Heart left ventricle (tissue), 16 donors: ENCODE measurements at regions not wholly inside any gene's neighbourhood (a gene's known extent, or its start where the extent isn't known, plus 50 kb on each side); places are given as distances from the start of the nearest gene placed in this dataset.

Source experiments
- ATAC-seq, 4 donors: fragments of 200-7000 bp; cut with Tn5 transposase; one replicate each; pipeline ENCODE4 v1.9.1; 2020 to 2022; ENCODE audit warnings: moderate library complexity in 4 of 4, mild to moderate bottlenecking in 3 of 4, moderate number of reproducible peaks in 1 of 4
- DNase-seq, 5 donors: peaks; one replicate each; pipeline ENCODE4 v3.0.0-alpha.2; 2020
- H3K27ac ChIP-seq, 12 donors: fragments of 200-600 bp; sonication (generic) in 4 of 12; one replicate each; pipeline versions ENCODE4 v1.5.0 to v1.8.0; 2016 to 2022; ENCODE audit warnings: mild to moderate bottlenecking in 2 of 12
- H3K27me3 ChIP-seq, 9 donors: fragments of 200-600 bp; sonication (generic) in 2 of 9; one replicate each; pipeline versions ENCODE4 v1.5.1 to v1.8.0; 2016 to 2022; ENCODE audit warnings: mild to moderate bottlenecking in 3 of 9
- H3K36me3 ChIP-seq, 9 donors: fragments of 200-600 bp; sonication (generic) in 2 of 9; one replicate each; pipeline versions ENCODE4 v1.5.0 to v1.8.0; 2018 to 2022; ENCODE audit warnings: mild to moderate bottlenecking in 2 of 9
- H3K4me1 ChIP-seq, 12 donors: fragments of 200-600 bp; sonication (generic) in 4 of 12; one replicate each; pipeline versions ENCODE4 v1.5.0 to v1.8.0; 2016 to 2022; ENCODE audit warnings: mild to moderate bottlenecking in 3 of 12
- H3K4me3 ChIP-seq, 12 donors: fragments of 200-600 bp; sonication (generic) in 4 of 12; one replicate each; pipeline versions ENCODE4 v1.5.0 to v1.8.0; 2017 to 2022; ENCODE audit warnings: mild to moderate bottlenecking in 9 of 12, moderate library complexity in 4 of 12
- H3K9me3 ChIP-seq, 12 donors: fragments of 200-600 bp; sonication (generic) in 4 of 12; one replicate each; pipeline versions ENCODE4 v1.5.0 to v1.8.0; 2016 to 2022; ENCODE audit warnings: mild to moderate bottlenecking in 1 of 12
- CTCF ChIP-seq, 12 donors: fragments of 200-600 bp; sonication (generic) in 4 of 12; IDR thresholded peaks; one replicate each; pipeline versions ENCODE4 v1.5.0 to v1.8.0; 2018 to 2022; ENCODE audit warnings: antibody characterized with exemption in 12 of 12, mild to moderate bottlenecking in 5 of 12
- POLR2A ChIP-seq, 2 donors: fragments of 450-650 bp; IDR thresholded peaks; one replicate each; pipeline ENCODE4 v1.6.1; 2017; ENCODE audit warnings: antibody characterized with exemption in 2 of 2, mild to moderate bottlenecking in 2 of 2, moderate library complexity in 2 of 2
- WGBS, 4 donors: extraction: QIAGEN DNeasy Blood & Tissue Kit in 2 of 4; methylation state at CpG; one replicate each; pipeline versions ENCODE4 v1.1.5 to v1.1.7; 2013 to 2018; 5-methylcytosine and 5-hydroxymethylcytosine counted together
- intact Hi-C, 10 donors: fragments of 100-400 bp; cut with DNase I; formaldehyde crosslinking; loops; one replicate each; pipeline versions ENCODE4 v1.11.1 to v1.14.2; 2022
- donor health status: ischemic (EF 13 %, LVEDD 7.1; RV severe dilation, severe dysfunction).
- donor health status: healthy with polysubstance abuse.
- donor health status: DM: no; HTN: yes; CAD: no.
- donor health status: DM: no; HTN: no; CAD: no.
- donor health status: ischemic (EF 25% LVEDD 6.9; RV normal size, moderate dysfunction).
- donor health status: ischemic (EF 25% LVEDD 5.7; RV mildly dilated, moderate dysfunction).
- donor health status: healthy.
- donor health status: DM: yes; HTN: yes; CAD: no.
- donor health status: ischemic (EF 35%, LVEDD 5.7; RV mildly dilated, moderate dysfunction).
- donor health status: nonischemic (EF 11% LVEDD 7.7; RV severe dilation, severe dysfunction).
- donor health status: DM: yes; HTN: yes; CAD: no.
- donor health status: PGD.
- donor health status: ischemic (EF 29% LVEDD 5.4; RV normal size, mild dysfunction).
- donor health status: nonischemic (EF 23%, LVEDD 6.1; RV moderate dilation, normal function).

DNA sequence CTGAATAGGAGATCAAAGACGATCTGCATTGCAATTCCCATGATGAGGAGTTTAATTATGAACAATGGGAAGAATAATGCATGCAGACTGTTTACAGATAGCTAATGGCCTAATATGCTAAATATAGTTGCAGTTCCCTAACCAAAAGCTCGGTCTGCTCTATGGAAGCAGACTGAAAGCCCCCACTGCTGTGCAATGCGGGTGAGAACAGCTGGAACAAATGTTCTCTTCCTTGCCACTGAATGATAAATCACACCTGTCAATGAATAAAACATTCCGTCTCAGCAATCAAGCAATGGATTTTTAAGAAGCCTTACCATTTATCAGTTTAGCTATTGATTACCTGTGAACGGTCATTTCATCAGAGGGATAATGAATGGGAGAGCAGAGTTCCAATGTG, 704.5 kb upstream of the RAB6C start:
- intact Hi-C loops = no loop called here

DNA sequence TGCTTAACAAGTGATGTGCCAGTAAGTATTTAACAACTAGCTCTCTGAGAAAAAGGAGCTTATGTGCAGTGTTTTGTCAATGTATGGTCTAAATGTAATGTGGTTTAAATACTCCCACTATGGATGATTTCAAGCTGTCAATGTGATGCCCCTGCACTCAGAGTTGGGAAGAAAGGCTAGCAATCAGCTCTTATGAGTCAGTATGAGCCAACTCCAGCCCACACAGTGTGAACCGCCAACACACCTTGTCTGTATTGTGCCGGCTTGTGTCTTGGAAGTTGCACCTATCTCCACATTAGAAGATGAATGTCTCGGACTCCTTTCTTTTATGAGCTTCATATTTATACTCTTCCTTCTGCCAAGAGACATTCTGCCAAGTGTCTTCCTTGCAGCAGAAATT, 703.8 kb upstream of the RAB6C start:
- H3K36me3 ChIP-seq = no peaks in the 10 kb centered on the region
- intact Hi-C loops = no loop called here
- H3K9me3 ChIP-seq = peaks cover 0 to 15% (median 0%) of the 10 kb centered on the region in 12 donors
- H3K4me1 ChIP-seq = no peaks in the 10 kb centered on the region
- TF ChIP-seq CTCF (IDR thresholded peaks at IDR 0.05) (no peak), POLR2A (IDR thresholded peaks at IDR 0.05) (no peak)
- WGBS, 4 donors = 89 to 94% (median 91%) methylated on average over 3 of the region's 3 CpGs
- no peaks in the 10 kb centered on the region for H3K27me3 ChIP-seq
- H3K4me3 ChIP-seq = no peak overlapping the region
- DNase-seq (no peak), ATAC-seq (no peak)
- H3K27ac ChIP-seq = no peak overlapping the region

More for the DNA sequence above, 704.5 kb upstream of the RAB6C start:
- Histone ChIP-seq H3K4me3 (no peak overlapping the region), H3K27ac (no peak overlapping the region), H3K4me1 (no peaks in the 10 kb centered on the region), H3K27me3 (no peaks in the 10 kb centered on the region), H3K36me3 (no peaks in the 10 kb centered on the region), H3K9me3 (peaks cover 0 to 23% (median 0%) of the 10 kb centered on the region in 12 donors)
- DNase-seq = no peak
- no peak for ATAC-seq
- WGBS, 4 donors = 59 to 68% (median 64%) methylated on average over 5 of the region's 5 CpGs
- TF ChIP-seq CTCF (IDR thresholded peaks at IDR 0.05) (no peak), POLR2A (IDR thresholded peaks at IDR 0.05) (no peak)

DNA sequence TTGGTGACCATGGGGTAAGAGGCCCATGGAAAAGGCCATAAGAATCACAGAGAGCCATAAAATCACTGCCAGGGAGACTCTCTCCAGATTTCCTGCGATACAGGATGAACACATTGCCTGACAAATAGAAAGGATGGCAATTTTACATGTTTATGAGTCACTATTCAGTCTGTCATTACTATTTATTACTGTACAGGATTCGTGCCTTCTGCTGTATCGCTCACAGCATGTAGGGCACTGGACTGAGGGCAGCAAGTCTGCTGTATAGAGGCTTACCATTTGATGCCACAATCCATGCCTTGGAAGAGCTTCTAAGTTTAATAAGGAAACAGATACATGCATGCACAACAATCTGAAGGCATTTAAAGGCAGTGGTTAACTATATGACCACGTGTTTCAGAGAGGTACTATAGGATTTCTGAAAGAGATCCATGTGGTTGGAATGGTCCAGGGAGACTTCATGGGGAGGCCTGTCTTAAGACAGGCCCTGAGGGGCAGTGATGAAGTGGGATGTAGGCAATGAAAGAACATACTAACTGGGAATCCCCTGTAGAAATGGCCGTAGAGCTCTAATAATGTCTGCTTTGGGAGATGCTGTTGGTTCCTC, 702.4 kb upstream of the RAB6C start:
- no peak for DNase-seq

GRCh38 chr2:129277585-129277981, 701.9 kb upstream of the RAB6C start:
- no peak overlapping the region for H3K27ac ChIP-seq
- no peaks in the 10 kb centered on the region for H3K4me1 ChIP-seq
- H3K4me3 ChIP-seq = no peak overlapping the region
- intact Hi-C loops = no loop called here
- no peaks in the 10 kb centered on the region for H3K36me3 ChIP-seq
- H3K27me3 ChIP-seq = no peaks in the 10 kb centered on the region
- peaks cover 0 to 8% (median 0%) of the 10 kb centered on the region in 12 donors for H3K9me3 ChIP-seq
- TF ChIP-seq CTCF (IDR thresholded peaks at IDR 0.05) (no peak), POLR2A (IDR thresholded peaks at IDR 0.05) (no peak)
- no peak for ATAC-seq
- DNase-seq = no peak
- 74 to 85% (median 82%) methylated on average over 2 of the region's 2 CpGs for WGBS, 4 donors

More for the DNA sequence above, 702.4 kb upstream of the RAB6C start:
- WGBS, 4 donors = 75 to 83% (median 82%) methylated on average over 5 of the region's 5 CpGs
- intact Hi-C loops = no loop called here
- H3K9me3 ChIP-seq = peaks cover 0 to 8% (median 0%) of the 10 kb centered on the region in 12 donors
- no peaks in the 10 kb centered on the region for H3K27me3 ChIP-seq
- no peak overlapping the region for H3K4me3 ChIP-seq
- no peaks in the 10 kb centered on the region for H3K36me3 ChIP-seq
- no peak overlapping the region for H3K27ac ChIP-seq
- H3K4me1 ChIP-seq = no peaks in the 10 kb centered on the region
- no peak for ATAC-seq
- TF ChIP-seq CTCF (IDR thresholded peaks at IDR 0.05) (no peak), POLR2A (IDR thresholded peaks at IDR 0.05) (no peak)
